ENCODE measurements at regions not wholly inside any gene's neighbourhood (a gene's known extent, or its start where the extent isn't known, plus 50 kb on each side); places are given as distances from the start of the nearest gene placed in this dataset.

DNA sequence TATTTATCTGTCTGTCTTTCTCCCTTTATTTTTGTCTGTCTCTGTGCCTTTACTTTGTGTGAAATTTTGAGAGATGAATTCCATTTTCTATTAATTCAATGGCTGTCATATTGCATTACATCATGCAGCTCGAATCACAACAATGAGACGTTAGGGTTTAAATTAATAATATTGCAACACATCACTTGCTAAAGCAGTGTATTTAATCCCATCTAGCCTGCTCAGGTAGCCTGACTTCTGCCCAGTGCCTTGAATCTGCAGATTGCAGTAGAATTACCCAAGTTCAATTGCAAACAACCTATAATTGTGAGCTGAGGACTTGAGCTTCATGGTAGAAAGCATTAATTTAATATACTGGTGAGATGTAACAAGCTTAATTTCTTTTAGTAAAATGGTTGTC lies 235.7 kb upstream of the TSHZ2 start:
- TF ChIP-seq CTCF (IDR thresholded peaks at IDR 0.05; ENCODE audit: insufficient read depth in 1 of 2, low read depth in 1 of 2, low read length in 1 of 2, severe bottlenecking in 1 of 2, unreplicated experiment in 1 of 2) = no peak
- BruUV-seq (replicated peaks) = no TSS peak
- no peak for DNase-seq
- Mint-ChIP-seq H3K27ac (ENCODE audit: unreplicated experiment) (no peak overlapping the region), H3K27me3 (ENCODE audit: insufficient read depth, unreplicated experiment) (peaks cover 28% of the 10 kb centered on the region), H3K4me3 (ENCODE audit: unreplicated experiment) (no peak overlapping the region), H3K4me1 (ENCODE audit: low read depth, unreplicated experiment) (no peaks in the 10 kb centered on the region), H3K36me3 (ENCODE audit: insufficient read depth, unreplicated experiment) (no peaks in the 10 kb centered on the region), H3K9me3 (ENCODE audit: unreplicated experiment) (no peaks in the 10 kb centered on the region)
- H3K36me3 ChIP-seq (ENCODE audit: control insufficient read depth, insufficient read depth, low read length) = no peaks in the 10 kb centered on the region
- H3K4me3 ChIP-seq (ENCODE audit: low read depth, low read length) = no peak overlapping the region
- no peaks in the 10 kb centered on the region for H3K9me3 ChIP-seq
- POLR2A ChIA-PET = no interaction called here
- CTCF ChIA-PET = no interaction called here
- intact Hi-C loops (cut with micrococcal nuclease; ENCODE audit: unreplicated experiment) = no loop called here
- H3K27me3 ChIP-seq (replicated peaks; ENCODE audit: control insufficient read depth, insufficient read depth, low read length) = no peaks in the 10 kb centered on the region
- H3K4me1 ChIP-seq = no peaks in the 10 kb centered on the region

DNA sequence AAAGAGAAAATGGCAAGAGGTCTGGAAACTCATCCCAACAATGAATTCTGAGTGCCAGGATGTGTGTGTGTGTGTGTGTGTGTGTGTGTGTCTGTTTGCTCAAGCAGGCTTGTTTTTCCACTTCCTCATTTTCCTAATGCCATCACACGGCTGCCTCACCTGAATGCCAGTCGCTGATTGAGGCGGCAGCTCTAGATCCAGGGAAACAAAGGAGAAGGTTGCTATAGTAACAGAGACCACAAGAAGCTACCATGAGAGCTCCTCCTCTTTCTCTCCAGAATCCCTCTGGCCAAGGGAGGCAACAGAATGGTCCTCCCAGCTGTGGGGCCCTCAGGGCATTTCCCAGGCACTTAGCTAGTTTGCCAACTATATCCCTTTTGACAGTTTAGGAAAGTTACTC lies 241.1 kb upstream of the TSHZ2 start:
- Mint-ChIP-seq H3K27ac (ENCODE audit: unreplicated experiment) (no peak overlapping the region), H3K9me3 (ENCODE audit: unreplicated experiment) (no peaks in the 10 kb centered on the region), H3K27me3 (ENCODE audit: insufficient read depth, unreplicated experiment) (peaks cover 6% of the 10 kb centered on the region), H3K4me3 (ENCODE audit: unreplicated experiment) (no peak overlapping the region), H3K36me3 (ENCODE audit: insufficient read depth, unreplicated experiment) (no peaks in the 10 kb centered on the region), H3K4me1 (ENCODE audit: low read depth, unreplicated experiment) (no peaks in the 10 kb centered on the region)
- no peak for DNase-seq
- no peak overlapping the region for H3K4me3 ChIP-seq (ENCODE audit: low read depth, low read length)
- no peaks in the 10 kb centered on the region for H3K4me1 ChIP-seq
- intact Hi-C loops (cut with micrococcal nuclease; ENCODE audit: unreplicated experiment) = no loop called here
- POLR2A ChIA-PET = no interaction called here
- H3K27me3 ChIP-seq (replicated peaks; ENCODE audit: control insufficient read depth, insufficient read depth, low read length) = no peaks in the 10 kb centered on the region
- no peaks in the 10 kb centered on the region for H3K36me3 ChIP-seq (ENCODE audit: control insufficient read depth, insufficient read depth, low read length)
- no TSS peak for BruUV-seq (replicated peaks)
- CTCF ChIA-PET = no interaction called here
- H3K9me3 ChIP-seq = 0 out of 2 replicates have a peak, but pooled peaks cover 7% of the 10 kb centered on the region
- TF ChIP-seq CTCF (IDR thresholded peaks at IDR 0.05; ENCODE audit: insufficient read depth in 1 of 2, low read depth in 1 of 2, low read length in 1 of 2, severe bottlenecking in 1 of 2, unreplicated experiment in 1 of 2) = no peak

GRCh38 chr20:52727740-52728456 lies 244.3 kb upstream of the TSHZ2 start:
- TF ChIP-seq CTCF (IDR thresholded peaks at IDR 0.05; ENCODE audit: insufficient read depth in 1 of 2, low read depth in 1 of 2, low read length in 1 of 2, severe bottlenecking in 1 of 2, unreplicated experiment in 1 of 2) = no peak
- no peak for DNase-seq
- peaks cover 9% of the 10 kb centered on the region for H3K27me3 Mint-ChIP-seq (ENCODE audit: insufficient read depth, unreplicated experiment)
- H3K27ac Mint-ChIP-seq (ENCODE audit: unreplicated experiment) = no peak overlapping the region
- H3K4me3 ChIP-seq (ENCODE audit: low read depth, low read length) = no peak overlapping the region
- no peaks in the 10 kb centered on the region for H3K4me1 ChIP-seq
- H3K27me3 ChIP-seq (replicated peaks; ENCODE audit: control insufficient read depth, insufficient read depth, low read length) = no peaks in the 10 kb centered on the region
- BruUV-seq (replicated peaks) = no TSS peak
- no peaks in the 10 kb centered on the region for H3K9me3 Mint-ChIP-seq (ENCODE audit: unreplicated experiment)
- ChIA-PET POLR2A (no interaction called here), CTCF (no interaction called here)
- H3K36me3 Mint-ChIP-seq (ENCODE audit: insufficient read depth, unreplicated experiment) = no peaks in the 10 kb centered on the region
- no peaks in the 10 kb centered on the region for H3K36me3 ChIP-seq (ENCODE audit: control insufficient read depth, insufficient read depth, low read length)
- no peak overlapping the region for H3K4me3 Mint-ChIP-seq (ENCODE audit: unreplicated experiment)
- intact Hi-C loops (cut with micrococcal nuclease; ENCODE audit: unreplicated experiment) = no loop called here
- 0 out of 2 replicates have a peak, but pooled peaks cover 7% of the 10 kb centered on the region for H3K9me3 ChIP-seq
- H3K4me1 Mint-ChIP-seq (ENCODE audit: low read depth, unreplicated experiment) = no peaks in the 10 kb centered on the region
